Upper lobe of left lung (tissue), 6 donors: ENCODE measurements at regions not wholly inside any gene's neighbourhood (a gene's known extent, or its start where the extent isn't known, plus 50 kb on each side); places are given as distances from the start of the nearest gene placed in this dataset.

Experiments used
- ATAC-seq, 2 donors: fragments of 200-7000 bp; cut with Tn5 transposase; one replicate each; pipeline ENCODE4 v1.9.1; 2022; ENCODE audit warnings: mild to moderate bottlenecking in 2 of 2, moderate library complexity in 2 of 2; ENCODE audit not compliant: low FRiP score in 2 of 2
- DNase-seq, 2 donors: peaks; one replicate each; pipeline ENCODE4 v3.0.0-alpha.2; 2019 to 2020
- H3K27ac ChIP-seq, 4 donors: fragments of 200-600 bp; sonication (generic); one replicate each; pipeline ENCODE4 v1.5.1; 2016 to 2019
- H3K27me3 ChIP-seq, 4 donors: fragments of 200-600 bp; sonication (generic); one replicate each; pipeline ENCODE4 v1.5.1; 2017 to 2019
- H3K36me3 ChIP-seq, 4 donors: fragments of 200-600 bp; sonication (generic); one replicate each; pipeline ENCODE4 v1.5.1; 2016 to 2019
- H3K4me1 ChIP-seq, 4 donors: fragments of 200-600 bp; sonication (generic); one replicate each; pipeline ENCODE4 v1.5.1; 2018 to 2019
- H3K4me3 ChIP-seq, 4 donors: fragments of 200-600 bp; sonication (generic); one replicate each; pipeline ENCODE4 v1.5.1; 2017 to 2019; ENCODE audit warnings: mild to moderate bottlenecking in 2 of 4, moderate library complexity in 1 of 4
- H3K9me3 ChIP-seq, 4 donors: fragments of 200-600 bp; sonication (generic); one replicate each; pipeline ENCODE4 v1.5.1; 2018 to 2019
- EP300 ChIP-seq, 4 donors: sonication (generic); formaldehyde crosslinking; IDR thresholded peaks; one replicate each; pipeline ENCODE4 v1.5.1; 2017; ENCODE audit warnings: antibody characterized with exemption in 4 of 4, control low read depth in 2 of 4
- POLR2A ChIP-seq, 4 donors: fragments of 450-650 bp; IDR thresholded peaks; one replicate each; pipeline ENCODE4 v1.5.1; 2016 to 2017; ENCODE audit warnings: antibody characterized with exemption in 4 of 4, mild to moderate bottlenecking in 2 of 4
- POLR2AphosphoS5 ChIP-seq, 2 donors: sonication (generic); formaldehyde crosslinking; IDR thresholded peaks; one replicate each; pipeline ENCODE4 v1.5.1; 2017; ENCODE audit warnings: antibody characterized with exemption in 2 of 2
- WGBS, 2 donors: methylation state at CpG; one replicate each; pipeline ENCODE4 v1.1.5; 2017 to 2018; 5-methylcytosine and 5-hydroxymethylcytosine counted together
- TF ChIP-seq, protein P1 (sequence below), 6 experiments: fragments of 450-650 bp in 4 of 6; fragments of 200-600 bp in 2 of 6; sonication (generic) in 2 of 6; IDR thresholded peaks; one replicate each; pipeline ENCODE4 v1.5.1; 2016 to 2019; ENCODE audit warnings: antibody characterized with exemption in 6 of 6
- donor health status: DM: no; HTN: no; CAD: no; lungs with moderate emphysema.
- donor health status: DM: no; HTN: yes; CAD: no; lungs with severe emphysema.

DNA sequence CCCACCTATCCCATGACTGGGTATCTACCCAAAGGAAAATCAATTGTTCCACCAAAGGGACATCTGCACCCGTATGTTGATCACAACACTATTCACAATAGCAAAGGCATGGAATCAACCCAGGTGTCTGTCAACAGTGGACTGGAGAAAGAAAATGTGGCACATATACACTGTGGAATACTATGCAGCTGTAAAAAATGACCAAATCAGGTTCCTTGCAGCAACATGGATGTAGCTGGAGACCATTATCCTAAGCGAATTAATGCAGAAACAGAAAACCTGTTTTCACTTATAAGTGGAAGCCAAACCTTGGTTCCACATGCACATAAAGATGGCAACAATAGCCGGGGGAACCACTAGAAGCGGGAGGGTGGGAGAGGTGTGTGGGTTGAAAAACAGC lies 228.6 kb downstream of the UQCRFS1 start:
- 91 to 93% methylated on average over 4 of the region's 4 CpGs for WGBS, 2 donors
- TF ChIP-seq EP300 (IDR thresholded peaks at IDR 0.05), result no peak
- TF ChIP-seq, protein P1, sequence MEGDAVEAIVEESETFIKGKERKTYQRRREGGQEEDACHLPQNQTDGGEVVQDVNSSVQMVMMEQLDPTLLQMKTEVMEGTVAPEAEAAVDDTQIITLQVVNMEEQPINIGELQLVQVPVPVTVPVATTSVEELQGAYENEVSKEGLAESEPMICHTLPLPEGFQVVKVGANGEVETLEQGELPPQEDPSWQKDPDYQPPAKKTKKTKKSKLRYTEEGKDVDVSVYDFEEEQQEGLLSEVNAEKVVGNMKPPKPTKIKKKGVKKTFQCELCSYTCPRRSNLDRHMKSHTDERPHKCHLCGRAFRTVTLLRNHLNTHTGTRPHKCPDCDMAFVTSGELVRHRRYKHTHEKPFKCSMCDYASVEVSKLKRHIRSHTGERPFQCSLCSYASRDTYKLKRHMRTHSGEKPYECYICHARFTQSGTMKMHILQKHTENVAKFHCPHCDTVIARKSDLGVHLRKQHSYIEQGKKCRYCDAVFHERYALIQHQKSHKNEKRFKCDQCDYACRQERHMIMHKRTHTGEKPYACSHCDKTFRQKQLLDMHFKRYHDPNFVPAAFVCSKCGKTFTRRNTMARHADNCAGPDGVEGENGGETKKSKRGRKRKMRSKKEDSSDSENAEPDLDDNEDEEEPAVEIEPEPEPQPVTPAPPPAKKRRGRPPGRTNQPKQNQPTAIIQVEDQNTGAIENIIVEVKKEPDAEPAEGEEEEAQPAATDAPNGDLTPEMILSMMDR (IDR thresholded peaks at IDR 0.05), result no peak
- Histone ChIP-seq H3K27me3 (no peaks in the 10 kb centered on the region), H3K4me3 (no peak overlapping the region), H3K36me3 (no peaks in the 10 kb centered on the region), H3K9me3 (no peaks in the 10 kb centered on the region), H3K27ac (no peak overlapping the region), H3K4me1 (no peaks in the 10 kb centered on the region)
- no peak for DNase-seq
- no peak for ATAC-seq

DNA sequence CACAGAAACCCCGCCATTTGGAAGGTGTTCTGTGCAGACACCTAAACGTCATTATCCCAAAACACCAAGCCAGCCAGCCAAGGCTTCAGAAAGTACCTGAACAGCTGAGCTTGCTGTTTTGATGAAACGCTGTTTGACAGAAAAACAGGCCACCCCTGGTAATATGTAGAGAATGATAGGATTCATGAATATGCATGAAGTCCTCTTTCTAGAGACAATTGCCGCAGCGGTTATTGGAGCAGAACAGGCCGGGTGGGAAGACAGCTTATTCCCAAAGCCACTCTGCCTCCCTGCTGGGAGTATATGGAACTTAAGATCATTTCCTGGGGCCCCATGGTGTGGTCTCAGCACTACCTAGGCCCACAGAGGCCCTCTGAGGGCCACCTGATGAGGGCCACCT lies 229.5 kb downstream of the UQCRFS1 start:
- Histone ChIP-seq H3K36me3 (no peaks in the 10 kb centered on the region), H3K27ac (no peak overlapping the region), H3K27me3 (no peaks in the 10 kb centered on the region), H3K4me3 (no peak overlapping the region), H3K9me3 (no peaks in the 10 kb centered on the region), H3K4me1 (no peaks in the 10 kb centered on the region)
- 80 to 97% methylated on average over 5 to 6 of the region's 6 CpGs for WGBS, 2 donors
- no peak for ATAC-seq
- no peak for TF ChIP-seq EP300 (IDR thresholded peaks at IDR 0.05)
- no peak for TF ChIP-seq POLR2A (IDR thresholded peaks at IDR 0.05)
- no peak for DNase-seq

DNA sequence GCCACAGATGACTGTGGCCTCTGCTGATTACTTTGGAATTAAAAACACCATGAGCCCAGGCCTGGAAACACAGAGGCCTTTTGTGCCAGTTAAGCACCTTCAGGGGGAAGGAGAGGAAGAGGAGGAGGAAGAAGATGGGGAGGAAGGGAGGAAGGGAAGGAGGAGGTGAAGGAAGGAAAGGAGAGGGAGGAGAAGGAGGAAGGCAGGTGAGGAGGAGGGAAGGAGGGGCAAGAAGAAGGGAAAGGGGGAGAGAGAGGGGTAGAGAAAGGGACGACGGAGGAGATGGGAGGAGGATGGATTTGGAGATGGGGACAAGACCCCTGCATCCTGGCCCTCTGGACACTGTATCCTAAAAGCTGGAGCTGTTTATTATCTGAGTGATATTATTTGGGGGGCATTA lies 231.0 kb downstream of the UQCRFS1 start:
- no peak for DNase-seq
- no peaks in the 10 kb centered on the region for H3K27me3 ChIP-seq
- no peak overlapping the region for H3K4me3 ChIP-seq
- 77 to 86% methylated on average over 2 of the region's 2 CpGs for WGBS, 2 donors
- no peak overlapping the region for H3K27ac ChIP-seq
- no peak for ATAC-seq
- H3K36me3 ChIP-seq, result no peaks in the 10 kb centered on the region
- TF ChIP-seq, protein P1 (IDR thresholded peaks at IDR 0.05), result no peak
- TF ChIP-seq POLR2A (IDR thresholded peaks at IDR 0.05), result no peak
- no peak for TF ChIP-seq POLR2AphosphoS5 (IDR thresholded peaks at IDR 0.05)
- TF ChIP-seq EP300 (IDR thresholded peaks at IDR 0.05), result no peak
- H3K9me3 ChIP-seq, result no peaks in the 10 kb centered on the region
- H3K4me1 ChIP-seq, result no peaks in the 10 kb centered on the region

DNA sequence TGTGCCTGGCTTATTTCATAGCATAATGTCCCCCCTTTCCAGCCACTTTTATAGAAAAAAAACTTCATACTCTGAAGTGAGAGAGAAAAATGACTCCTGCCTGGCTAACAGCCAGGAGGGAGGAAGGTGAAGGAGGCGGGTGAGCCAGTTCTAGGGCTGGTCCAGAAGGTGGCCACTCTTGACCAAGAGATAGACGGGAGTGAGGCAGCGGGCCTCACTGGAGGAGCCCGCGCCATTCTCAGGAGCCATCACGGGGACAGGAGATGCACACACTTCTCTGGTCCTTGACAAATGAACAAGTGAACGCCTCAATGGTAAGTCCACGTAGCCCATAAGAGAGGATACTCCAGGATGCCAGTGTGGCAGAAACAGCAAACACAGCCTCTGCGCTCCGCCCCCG lies 231.4 kb downstream of the UQCRFS1 start:
- TF ChIP-seq EP300 (IDR thresholded peaks at IDR 0.05) (no peak), POLR2AphosphoS5 (IDR thresholded peaks at IDR 0.05) (no peak), POLR2A (IDR thresholded peaks at IDR 0.05) (no peak)
- TF ChIP-seq, protein P1 (IDR thresholded peaks at IDR 0.05), result no peak
- DNase-seq (no peak), ATAC-seq (no peak)
- no peak overlapping the region for H3K4me3 ChIP-seq
- H3K27me3 ChIP-seq, result no peaks in the 10 kb centered on the region
- 66 to 68% methylated on average over 11 of the region's 11 CpGs for WGBS, 2 donors
- H3K9me3 ChIP-seq, result no peaks in the 10 kb centered on the region
- H3K36me3 ChIP-seq, result no peaks in the 10 kb centered on the region
- no peaks in the 10 kb centered on the region for H3K4me1 ChIP-seq
- H3K27ac ChIP-seq, result no peak overlapping the region

DNA sequence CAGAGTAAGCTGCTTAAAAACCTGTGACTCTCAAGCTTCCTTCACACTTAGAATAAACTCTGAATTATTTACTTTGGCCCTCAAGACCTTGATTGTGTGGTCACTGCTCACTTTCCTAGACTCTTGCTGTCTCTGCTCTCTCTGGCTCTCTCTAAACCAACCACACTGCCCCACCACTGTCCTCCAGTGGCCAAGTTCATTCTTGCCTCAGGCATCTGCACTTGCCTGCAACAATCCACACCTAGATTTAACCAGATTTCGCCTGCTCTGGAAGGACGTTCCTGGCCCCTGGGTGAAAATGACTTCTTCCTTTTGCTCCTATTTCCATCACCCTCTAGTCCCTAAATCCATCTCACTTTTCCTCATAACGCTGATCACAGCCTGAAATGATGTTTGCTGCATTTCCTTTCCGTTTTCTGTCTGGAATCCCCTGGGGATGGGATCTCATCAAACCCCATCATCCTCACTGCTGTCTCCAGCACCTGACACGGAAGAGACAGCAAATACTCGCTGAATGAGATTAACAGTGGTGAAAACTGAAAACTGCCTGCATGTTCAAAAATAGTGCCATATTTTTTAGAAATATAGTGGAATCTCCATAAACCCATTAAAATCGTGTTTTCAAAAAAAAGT lies 232.6 kb downstream of the UQCRFS1 start:
- TF ChIP-seq POLR2AphosphoS5 (IDR thresholded peaks at IDR 0.05), result no peak
- Histone ChIP-seq H3K9me3 (no peaks in the 10 kb centered on the region), H3K36me3 (no peaks in the 10 kb centered on the region), H3K4me3 (no peak overlapping the region), H3K27me3 (no peaks in the 10 kb centered on the region), H3K4me1 (no peaks in the 10 kb centered on the region), H3K27ac (no peak overlapping the region)
- WGBS, 2 donors, result 43 to 49% methylated on average over 7 of the region's 7 CpGs
- ATAC-seq (no peak), DNase-seq (no peak)

DNA sequence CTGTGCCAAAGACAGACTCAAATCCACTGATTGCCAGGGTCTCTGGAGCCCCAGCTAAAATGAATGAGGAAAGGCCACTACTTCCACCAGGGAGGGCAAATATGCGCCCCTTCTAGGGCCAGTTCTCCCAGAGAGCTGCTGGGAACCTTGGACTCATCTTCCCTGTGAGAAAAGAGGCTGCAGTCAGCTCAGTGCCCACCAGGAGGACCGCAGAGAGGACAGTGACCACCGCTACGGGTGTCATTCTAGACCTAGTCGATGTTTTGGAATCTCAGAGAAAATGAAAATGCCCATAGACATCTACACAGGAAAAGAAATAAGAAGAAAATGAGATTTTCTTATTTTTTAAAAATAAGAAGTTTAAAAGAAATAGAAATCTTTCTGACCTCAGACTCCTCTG lies 235.1 kb downstream of the UQCRFS1 start:
- no peaks in the 10 kb centered on the region for H3K36me3 ChIP-seq
- ATAC-seq, result no peak
- no peaks in the 10 kb centered on the region for H3K27me3 ChIP-seq
- H3K27ac ChIP-seq, result no peak overlapping the region
- H3K4me3 ChIP-seq, result no peak overlapping the region
- 68 to 70% methylated on average over 5 of the region's 5 CpGs for WGBS, 2 donors
- no peaks in the 10 kb centered on the region for H3K9me3 ChIP-seq
- H3K4me1 ChIP-seq, result no peaks in the 10 kb centered on the region
- DNase-seq, result no peak
- no peak for TF ChIP-seq EP300 (IDR thresholded peaks at IDR 0.05)
- TF ChIP-seq, protein P1 (IDR thresholded peaks at IDR 0.05), result no peak
- TF ChIP-seq POLR2A (IDR thresholded peaks at IDR 0.05), result no peak
- TF ChIP-seq POLR2AphosphoS5 (IDR thresholded peaks at IDR 0.05), result no peak
